ENCODE measurements at regions not wholly inside any gene's neighbourhood (a gene's known extent, or its start where the extent isn't known, plus 50 kb on each side); places are given as distances from the start of the nearest gene placed in this dataset.

GRCh38 chr4:104906276-104906675 lies 240.4 kb upstream of the TET2 start:
- DNase-seq (ENCODE audit: low read depth), result no peak

GRCh38 chr4:104907074-104907649 lies 239.5 kb upstream of the TET2 start:
- TF ChIP-seq CTCF (IDR thresholded peaks at IDR 0.05; ENCODE audit: insufficient read depth, low read depth, low read length, missing control alignments), result no peak
- H3K4me3 ChIP-seq (ENCODE audit: low read depth, low read length), result no peak overlapping the region
- no peak for DNase-seq (ENCODE audit: low read depth)

More at GRCh38 chr4:104906276-104906675, 240.4 kb upstream of the TET2 start:
- no peak for TF ChIP-seq CTCF (IDR thresholded peaks at IDR 0.05; ENCODE audit: insufficient read depth, low read depth, low read length, missing control alignments)
- H3K4me3 ChIP-seq (ENCODE audit: low read depth, low read length), result no peak overlapping the region

- DNase-seq (ENCODE audit: low read depth), result no peak
- no peak for TF ChIP-seq CTCF (IDR thresholded peaks at IDR 0.05; ENCODE audit: insufficient read depth, low read depth, low read length, missing control alignments)
- no peak overlapping the region for H3K4me3 ChIP-seq (ENCODE audit: low read depth, low read length)
Observed at GRCh38 chr4:104907991-104908390, 238.7 kb upstream of the TET2 start.

GRCh38 chr4:104909376-104909775 lies 237.3 kb upstream of the TET2 start:
- TF ChIP-seq CTCF (IDR thresholded peaks at IDR 0.05; ENCODE audit: insufficient read depth, low read depth, low read length, missing control alignments), result no peak
- no peak overlapping the region for H3K4me3 ChIP-seq (ENCODE audit: low read depth, low read length)
- DNase-seq (ENCODE audit: low read depth), result no peak

GRCh38 chr4:104912518-104912917 lies 234.2 kb upstream of the TET2 start:
- no peak for TF ChIP-seq CTCF (IDR thresholded peaks at IDR 0.05; ENCODE audit: insufficient read depth, low read depth, low read length, missing control alignments)
- DNase-seq (ENCODE audit: low read depth), result no peak

GRCh38 chr4:104915373-104915772 lies 231.3 kb upstream of the TET2 start:
- no peak for DNase-seq (ENCODE audit: low read depth)
- H3K4me3 ChIP-seq (ENCODE audit: low read depth, low read length), result no peak overlapping the region
- no peak for TF ChIP-seq CTCF (IDR thresholded peaks at IDR 0.05; ENCODE audit: insufficient read depth, low read depth, low read length, missing control alignments)

More at GRCh38 chr4:104912518-104912917, 234.2 kb upstream of the TET2 start:
- H3K4me3 ChIP-seq (ENCODE audit: low read depth, low read length), result no peak overlapping the region

- no peak for TF ChIP-seq CTCF (IDR thresholded peaks at IDR 0.05; ENCODE audit: insufficient read depth, low read depth, low read length, missing control alignments)
- DNase-seq (ENCODE audit: low read depth), result no peak
- no peak overlapping the region for H3K4me3 ChIP-seq (ENCODE audit: low read depth, low read length)
Observed at GRCh38 chr4:104915864-104916263, 230.8 kb upstream of the TET2 start.

Data from GM12865 (cell line).